Gastroesophageal sphincter (tissue), 4 donors: ENCODE measurements at regions not wholly inside any gene's neighbourhood (a gene's known extent, or its start where the extent isn't known, plus 50 kb on each side); places are given as distances from the start of the nearest gene placed in this dataset.
"Not testable (repeated sequence)": the region's sequence is repeated elsewhere in the genome, so short reads cannot be mapped to it uniquely, and the experiment has no call there.

Experiments used
- ATAC-seq: fragments of 150-250 bp; one replicate; pipeline ENCODE4 v1.9.1; 2016; ENCODE audit warnings: mild to moderate bottlenecking, moderate library complexity
- H3K27ac ChIP-seq, 4 donors: fragments of 200-600 bp; sonication (generic) in 3 of 4; 1 replicate in 3 of 4; 2 replicates in 1 of 4; pipeline ENCODE4 v1.5.1; 2016 to 2019
- H3K27me3 ChIP-seq: fragments of 200-600 bp; sonication (generic); one replicate; pipeline ENCODE4 v1.5.1; 2019
- H3K36me3 ChIP-seq, 2 donors: fragments of 200-600 bp; sonication (generic); one replicate each; pipeline ENCODE4 v1.5.1; 2019; ENCODE audit warnings: control low read depth in 1 of 2
- H3K4me1 ChIP-seq, 3 donors: fragments of 200-600 bp; sonication (generic); 1 replicate in 2 of 3; 2 replicates in 1 of 3; pipeline ENCODE4 v1.5.1; 2016 to 2019; ENCODE audit warnings: control low read depth in 2 of 3
- H3K4me3 ChIP-seq, 2 donors: fragments of 200-600 bp; sonication (generic); one replicate each; pipeline ENCODE4 v1.5.1; 2019; ENCODE audit warnings: mild to moderate bottlenecking in 1 of 2, moderate library complexity in 1 of 2
- H3K9me3 ChIP-seq, 3 donors: fragments of 200-600 bp; sonication (generic); one replicate each; pipeline ENCODE4 v1.5.1; 2017 to 2019; ENCODE audit warnings: control low read depth in 2 of 3
- EP300 ChIP-seq: sonication (generic); formaldehyde crosslinking; IDR thresholded peaks from one replicate; pipeline ENCODE4 v1.6.1; 2017; ENCODE audit warnings: antibody characterized with exemption, mild to moderate bottlenecking
- POLR2A ChIP-seq, 2 donors: fragments of 450-650 bp; IDR thresholded peaks; one replicate each; pipeline ENCODE4 v1.6.1; 2017; ENCODE audit warnings: antibody characterized with exemption in 2 of 2, mild to moderate bottlenecking in 2 of 2, moderate library complexity in 1 of 2
- POLR2AphosphoS5 ChIP-seq: sonication (generic); formaldehyde crosslinking; IDR thresholded peaks from one replicate; pipeline ENCODE4 v1.6.1; 2017; ENCODE audit warnings: antibody characterized with exemption
- WGBS, 2 donors: methylation state at CpG; one replicate each; pipeline ENCODE4 v1.1.5; 2018; ENCODE audit warnings: low coverage in 1 of 2; 5-methylcytosine and 5-hydroxymethylcytosine counted together
- TF ChIP-seq, protein P1 (sequence below), 4 experiments: fragments of 200-600 bp in 2 of 4; fragments of 450-650 bp in 2 of 4; sonication (generic) in 1 of 4; IDR thresholded peaks; one replicate each; pipeline ENCODE4 v1.5.1; 2017 to 2019; ENCODE audit warnings: antibody characterized with exemption in 4 of 4, mild to moderate bottlenecking in 2 of 4, moderate library complexity in 2 of 4

- not testable (repeated sequence) for H3K4me3 ChIP-seq, H3K9me3 ChIP-seq, H3K27me3 ChIP-seq, H3K27ac ChIP-seq, ATAC-seq, H3K36me3 ChIP-seq
- peaks cover 3 to 19% (median 12%) of the 10 kb centered on the region in 3 donors for H3K4me1 ChIP-seq
- 72 to 79% methylated on average over 6 of the region's 6 CpGs for WGBS, 2 donors
Measured at GRCh38 chr3:32042867-32043266, 61.3 kb downstream of the ZNF860 start.

DNA sequence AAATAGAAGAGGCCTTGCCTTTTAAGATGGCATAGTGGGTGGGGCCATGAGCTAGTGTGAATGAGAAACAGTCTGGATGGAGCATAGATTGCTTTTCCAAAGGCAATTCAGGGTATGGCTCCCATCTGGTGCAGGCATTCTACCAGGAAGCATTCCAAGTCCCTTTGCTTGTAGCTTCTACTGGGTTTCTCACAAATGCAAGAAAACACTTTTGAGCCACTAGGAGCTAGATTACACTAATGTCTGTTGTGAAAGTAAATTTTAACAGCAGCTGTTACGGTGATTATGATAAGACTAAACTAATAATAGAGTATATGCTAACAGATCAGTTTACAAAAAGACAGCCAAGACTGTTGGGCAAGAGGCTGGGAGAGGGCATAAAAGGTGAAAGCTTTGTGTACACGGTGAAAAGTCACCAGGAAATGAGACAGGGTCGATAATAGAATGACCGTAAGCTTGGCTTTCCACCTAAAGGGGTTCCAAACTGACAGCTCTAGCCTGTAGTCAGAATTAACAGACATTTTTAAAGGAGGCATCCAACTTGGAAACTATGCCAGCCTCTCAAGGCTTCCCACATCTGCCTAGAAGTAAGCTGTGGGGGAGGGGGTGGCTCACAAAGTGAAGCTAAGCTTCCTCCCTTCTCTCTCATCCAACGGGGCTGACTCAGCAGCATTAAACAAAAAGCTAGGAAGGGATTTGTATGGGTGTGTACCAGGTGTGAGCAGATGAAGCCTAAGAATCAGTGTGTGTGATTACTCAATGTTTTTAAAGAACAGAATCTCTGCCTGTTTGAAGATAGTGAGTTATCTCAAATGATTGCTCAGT lies 61.1 kb upstream of the GPD1L start:
- H3K4me3 ChIP-seq: peak overlapping the region; percentile 4 to 13
- no peaks in the 10 kb centered on the region for H3K36me3 ChIP-seq
- H3K27ac ChIP-seq: peak overlapping the region; percentile 36 to 79 (median 72)
- peaks cover 0 to 9% (median 0%) of the 10 kb centered on the region in 3 donors for H3K9me3 ChIP-seq
- WGBS, 2 donors: 8 to 13% methylated on average over 5 of the region's 5 CpGs
- ATAC-seq: peak; percentile 76
- H3K27me3 ChIP-seq: no peaks in the 10 kb centered on the region
- H3K4me1 ChIP-seq: peaks cover 3 to 19% (median 12%) of the 10 kb centered on the region in 3 donors
- TF ChIP-seq POLR2A (IDR thresholded peaks at IDR 0.05) (no peak), POLR2AphosphoS5 (peak; percentile 84), EP300 (no peak)
- TF ChIP-seq, protein P1, sequence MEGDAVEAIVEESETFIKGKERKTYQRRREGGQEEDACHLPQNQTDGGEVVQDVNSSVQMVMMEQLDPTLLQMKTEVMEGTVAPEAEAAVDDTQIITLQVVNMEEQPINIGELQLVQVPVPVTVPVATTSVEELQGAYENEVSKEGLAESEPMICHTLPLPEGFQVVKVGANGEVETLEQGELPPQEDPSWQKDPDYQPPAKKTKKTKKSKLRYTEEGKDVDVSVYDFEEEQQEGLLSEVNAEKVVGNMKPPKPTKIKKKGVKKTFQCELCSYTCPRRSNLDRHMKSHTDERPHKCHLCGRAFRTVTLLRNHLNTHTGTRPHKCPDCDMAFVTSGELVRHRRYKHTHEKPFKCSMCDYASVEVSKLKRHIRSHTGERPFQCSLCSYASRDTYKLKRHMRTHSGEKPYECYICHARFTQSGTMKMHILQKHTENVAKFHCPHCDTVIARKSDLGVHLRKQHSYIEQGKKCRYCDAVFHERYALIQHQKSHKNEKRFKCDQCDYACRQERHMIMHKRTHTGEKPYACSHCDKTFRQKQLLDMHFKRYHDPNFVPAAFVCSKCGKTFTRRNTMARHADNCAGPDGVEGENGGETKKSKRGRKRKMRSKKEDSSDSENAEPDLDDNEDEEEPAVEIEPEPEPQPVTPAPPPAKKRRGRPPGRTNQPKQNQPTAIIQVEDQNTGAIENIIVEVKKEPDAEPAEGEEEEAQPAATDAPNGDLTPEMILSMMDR (IDR thresholded peaks at IDR 0.05): peak in 2 of 4 experiments; percentile 13 to 20

DNA sequence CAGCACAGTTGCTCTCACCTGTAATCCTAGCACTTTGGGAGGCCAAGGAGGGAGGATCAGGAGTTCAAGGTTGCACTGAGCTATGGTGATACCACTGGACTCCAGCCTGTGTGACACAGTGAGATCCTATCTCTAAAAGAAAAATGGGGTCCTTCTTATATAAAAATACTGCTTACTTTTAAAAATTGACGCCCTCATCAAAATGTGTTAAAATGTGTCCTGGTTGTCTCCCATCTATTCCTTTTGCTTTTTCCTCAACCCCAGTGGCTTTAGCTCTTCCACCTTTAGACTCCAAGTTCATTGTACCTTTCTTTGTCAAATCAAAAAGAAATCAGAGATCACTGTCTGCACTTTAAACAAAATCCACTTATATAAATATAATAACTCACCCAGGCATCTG lies 60.3 kb upstream of the GPD1L start:
- ATAC-seq: no peak
- TF ChIP-seq POLR2AphosphoS5 (no peak), POLR2A (IDR thresholded peaks at IDR 0.05) (no peak), EP300 (no peak)
- TF ChIP-seq, protein P1 (IDR thresholded peaks at IDR 0.05): no peak
- no peaks in the 10 kb centered on the region for H3K27me3 ChIP-seq
- peaks cover 0 to 9% (median 0%) of the 10 kb centered on the region in 3 donors for H3K9me3 ChIP-seq
- no peak overlapping the region for H3K4me3 ChIP-seq
- 100% methylated on average over 1 of the region's 1 CpG for WGBS, 2 donors
- H3K36me3 ChIP-seq: no peaks in the 10 kb centered on the region
- peaks cover 3 to 19% (median 12%) of the 10 kb centered on the region in 3 donors for H3K4me1 ChIP-seq
- peak overlapping the region in 2 of 4 donors; percentile 72 to 79 for H3K27ac ChIP-seq

DNA sequence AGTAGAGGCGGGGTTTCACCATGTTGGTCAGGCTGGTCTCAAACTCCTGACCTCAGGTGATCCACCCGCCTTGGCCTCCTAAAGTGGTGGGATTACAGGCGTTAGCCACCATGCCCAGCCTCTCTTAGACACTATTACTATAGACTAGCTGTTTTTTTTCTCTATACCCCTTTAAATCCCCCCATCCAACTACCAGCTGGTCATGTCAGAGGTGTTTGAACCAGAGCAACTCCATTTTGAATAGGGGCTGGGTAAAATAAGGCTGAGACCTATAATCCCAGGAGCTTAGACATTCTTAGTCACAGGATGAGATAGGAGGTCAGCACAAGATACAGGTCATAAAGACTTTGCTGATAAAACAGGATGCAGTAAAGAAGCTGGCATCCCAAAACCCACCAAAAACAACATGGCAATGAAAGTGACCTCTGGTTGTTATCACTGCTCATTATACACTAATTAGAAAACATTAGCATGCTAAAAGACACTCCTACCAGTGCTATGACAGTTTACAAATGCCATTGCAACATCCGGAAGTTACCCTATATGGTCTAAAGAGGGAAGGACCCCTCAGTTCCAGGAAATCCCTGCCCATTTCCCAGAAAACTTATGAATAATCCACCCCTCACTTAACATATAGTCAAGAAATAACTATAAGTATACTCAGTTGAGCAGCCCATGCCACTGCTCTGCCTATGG lies 57.8 kb upstream of the GPD1L start:
- 86 to 94% methylated on average over 1 to 4 of the region's 4 CpGs for WGBS, 2 donors
- H3K4me1 ChIP-seq: peaks cover 3 to 19% (median 12%) of the 10 kb centered on the region in 3 donors
- H3K9me3 ChIP-seq: no peaks in the 10 kb centered on the region
- TF ChIP-seq, protein P1 (IDR thresholded peaks at IDR 0.05): no peak
- TF ChIP-seq EP300 (no peak), POLR2AphosphoS5 (no peak), POLR2A (IDR thresholded peaks at IDR 0.05) (no peak)
- H3K4me3 ChIP-seq: no peak overlapping the region
- no peak for ATAC-seq
- H3K27ac ChIP-seq: no peak overlapping the region
- H3K27me3 ChIP-seq: no peaks in the 10 kb centered on the region
- no peaks in the 10 kb centered on the region for H3K36me3 ChIP-seq

DNA sequence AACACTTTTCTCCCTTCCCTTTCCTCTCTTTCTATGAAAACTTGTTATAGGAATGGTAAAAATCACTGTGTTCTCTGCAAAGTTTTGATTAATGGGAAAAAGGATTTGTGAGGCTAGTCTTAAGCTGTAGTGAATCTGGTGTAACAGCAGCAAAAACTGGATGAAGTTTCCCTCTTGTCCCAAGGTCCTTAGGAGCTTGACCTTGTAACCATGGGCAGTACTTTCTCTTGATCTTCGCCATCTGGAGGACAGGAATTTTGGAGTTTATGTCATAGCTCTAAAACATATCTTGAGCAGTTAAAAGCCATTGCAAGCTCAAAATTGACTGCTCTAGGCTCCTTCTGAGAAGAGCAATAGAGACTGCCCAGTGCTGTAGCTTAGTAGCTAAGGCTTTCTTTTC lies 56.5 kb upstream of the GPD1L start:
- TF ChIP-seq POLR2A (IDR thresholded peaks at IDR 0.05) (no peak), POLR2AphosphoS5 (no peak), EP300 (no peak)
- TF ChIP-seq, protein P1 (IDR thresholded peaks at IDR 0.05): no peak
- H3K27ac ChIP-seq: no peak overlapping the region
- H3K27me3 ChIP-seq: no peaks in the 10 kb centered on the region
- 86 to 100% methylated on average over 1 of the region's 1 CpG for WGBS, 2 donors
- H3K9me3 ChIP-seq: no peaks in the 10 kb centered on the region
- peaks cover 3 to 12% (median 9%) of the 10 kb centered on the region in 3 donors for H3K4me1 ChIP-seq
- H3K36me3 ChIP-seq: no peaks in the 10 kb centered on the region
- H3K4me3 ChIP-seq: no peak overlapping the region
- ATAC-seq: no peak

GRCh38 chr3:32052230-32052629 lies 54.2 kb upstream of the GPD1L start:
- not testable (repeated sequence) for H3K27ac ChIP-seq, H3K4me1 ChIP-seq, H3K27me3 ChIP-seq, H3K9me3 ChIP-seq, H3K4me3 ChIP-seq, ATAC-seq, H3K36me3 ChIP-seq
- 33 to 43% methylated on average over 2 of the region's 2 CpGs for WGBS, 2 donors

- not testable (repeated sequence) for H3K27me3 ChIP-seq, ATAC-seq
- WGBS, 2 donors: 69% methylated on average over 4 to 5 of the region's 5 CpGs
Measured at GRCh38 chr3:32052851-32053250, 53.6 kb upstream of the GPD1L start.

More at GRCh38 chr3:32052851-32053250, 53.6 kb upstream of the GPD1L start:
- not testable (repeated sequence) for H3K36me3 ChIP-seq, H3K4me1 ChIP-seq, H3K4me3 ChIP-seq, H3K27ac ChIP-seq, H3K9me3 ChIP-seq
